GM18511 (cell line): ENCODE measurements at regions not wholly inside any gene's neighbourhood (a gene's known extent, or its start where the extent isn't known, plus 50 kb on each side); places are given as distances from the start of the nearest gene placed in this dataset.
A peak's percentile ranks its signal among the peaks of the same experiment; 100 is the strongest.

Experiments
- ATAC-seq: cut with Tn5 transposase; IDR thresholded peaks from one replicate; pipeline ENCODE4 v1.9.1; 2021; ENCODE audit warnings: mild to moderate bottlenecking, moderate library complexity; ENCODE audit not compliant: unreplicated experiment

GRCh38 chr3:31440878-31441277 is 91.8 kb upstream of the STT3B start:
- ATAC-seq, result no peak

DNA sequence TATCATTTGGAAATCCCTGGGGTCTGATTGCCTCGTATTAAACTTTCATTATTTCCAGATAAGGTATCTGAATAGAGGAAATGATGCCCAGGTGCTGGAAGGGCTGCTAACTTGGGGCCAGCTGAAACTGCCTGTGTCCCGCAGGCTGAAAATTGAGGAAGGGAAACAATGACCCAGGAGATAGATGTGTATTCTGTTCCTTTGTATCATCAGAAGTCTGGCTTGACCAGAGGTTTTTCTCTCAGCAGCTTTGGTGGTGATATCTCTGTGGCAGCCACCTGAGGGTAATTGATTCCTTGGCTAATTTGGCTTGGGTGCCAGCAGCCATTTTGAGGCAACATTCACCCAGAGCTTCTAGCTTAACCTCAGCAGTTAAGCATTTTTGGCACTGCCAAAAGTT is 90.0 kb upstream of the STT3B start:
- peak; percentile 51 for ATAC-seq

DNA sequence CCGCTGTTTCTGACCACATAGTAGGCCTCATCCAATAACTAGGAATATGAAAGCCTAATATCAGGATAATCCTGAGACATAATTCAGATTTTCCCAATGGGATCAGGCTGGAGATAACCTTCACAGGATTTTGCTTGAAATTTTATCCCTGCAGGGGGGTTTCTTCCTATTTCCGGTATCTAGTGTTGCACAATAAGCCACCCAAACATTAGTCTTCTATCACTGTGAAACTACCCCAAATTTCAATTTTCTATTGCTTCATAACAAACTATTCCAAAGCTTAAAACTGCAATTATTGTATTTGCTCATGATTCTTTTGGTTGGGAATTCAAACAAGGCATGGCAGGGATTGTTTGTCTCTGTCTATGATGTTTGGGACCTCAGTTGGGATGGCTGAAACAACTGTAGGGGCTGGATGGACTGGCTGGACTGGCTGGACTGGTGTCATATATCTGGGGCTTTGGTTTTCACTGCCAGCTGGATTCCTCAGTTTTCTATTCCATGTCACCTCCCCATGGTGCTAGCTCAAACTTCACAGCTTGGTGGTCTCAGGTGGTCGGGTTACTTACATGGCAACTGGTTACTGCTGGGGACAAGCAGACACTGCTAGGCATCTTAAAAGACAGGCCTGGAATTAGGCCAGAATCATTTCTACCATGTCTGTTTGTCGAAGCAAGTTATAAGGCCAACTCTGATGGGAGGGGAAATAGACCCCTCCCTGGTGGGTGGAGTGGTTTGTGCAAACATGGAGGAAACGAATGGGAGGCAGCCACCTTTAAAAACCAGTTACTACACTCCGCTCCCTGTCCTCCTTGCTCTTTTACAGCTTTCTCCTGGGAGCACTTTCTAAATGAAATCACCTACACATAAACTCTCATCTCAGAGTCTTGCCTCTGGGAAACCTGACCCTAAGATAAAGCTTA is 88.2 kb upstream of the STT3B start:
- ATAC-seq, result no peak

DNA sequence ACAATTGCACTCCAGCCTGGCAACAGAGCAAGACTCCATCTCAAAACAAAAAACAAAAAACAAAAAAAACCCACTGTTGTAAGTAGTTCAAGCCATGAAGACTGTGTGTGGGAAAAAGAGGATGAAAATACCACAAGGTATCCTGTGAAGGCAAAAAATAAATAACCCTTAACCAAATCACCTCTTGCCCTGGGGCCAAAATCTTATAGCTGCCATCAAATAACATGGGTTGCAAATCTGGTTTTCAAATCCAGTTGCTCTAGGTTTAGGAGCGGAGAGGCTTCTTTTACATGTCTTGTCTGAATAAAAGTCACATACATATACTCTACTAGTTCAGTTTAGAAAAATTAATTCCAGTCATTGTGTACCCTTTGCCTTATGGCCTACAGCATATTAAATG is 87.0 kb upstream of the STT3B start:
- no peak for ATAC-seq

DNA sequence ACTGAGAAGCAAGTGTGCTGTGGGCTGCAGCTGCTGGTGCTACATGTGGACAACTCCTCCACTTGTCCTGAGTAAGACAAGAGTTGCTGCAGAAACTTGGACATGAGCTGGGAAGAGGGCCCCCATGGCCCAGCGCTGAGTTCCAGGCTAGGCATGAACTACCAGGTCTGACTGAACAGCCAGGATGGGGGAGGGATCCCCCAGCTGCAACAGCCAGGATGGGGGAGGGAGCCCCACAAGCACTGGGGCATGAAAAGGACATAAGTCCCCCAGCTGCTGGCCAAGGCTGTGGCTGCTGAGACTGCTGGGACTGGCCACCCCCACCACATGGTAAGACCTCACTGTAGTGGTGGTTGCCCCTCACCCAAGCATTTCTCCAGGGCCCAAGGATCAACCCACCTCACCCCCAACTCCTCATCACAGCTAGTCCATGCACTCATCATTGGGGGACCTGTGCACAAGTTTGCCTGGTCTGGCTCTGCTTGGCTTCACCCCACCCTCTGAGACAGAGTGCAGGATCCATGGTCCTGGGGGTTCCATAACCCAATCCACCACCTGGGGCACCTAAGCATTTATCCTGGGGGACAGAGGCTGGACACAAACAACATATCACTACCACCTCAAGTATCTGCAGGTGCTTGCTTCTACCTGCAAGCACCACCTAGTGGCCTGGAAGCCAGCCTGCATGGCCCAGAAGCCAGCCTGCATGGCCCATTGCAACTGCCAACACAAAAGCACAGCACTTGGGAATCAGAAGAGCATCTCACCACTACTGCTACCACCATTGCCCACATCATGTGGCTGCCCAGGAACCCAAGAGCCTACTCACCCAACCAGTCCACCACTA is 84.5 kb upstream of the STT3B start:
- peak; percentile 70 for ATAC-seq

DNA sequence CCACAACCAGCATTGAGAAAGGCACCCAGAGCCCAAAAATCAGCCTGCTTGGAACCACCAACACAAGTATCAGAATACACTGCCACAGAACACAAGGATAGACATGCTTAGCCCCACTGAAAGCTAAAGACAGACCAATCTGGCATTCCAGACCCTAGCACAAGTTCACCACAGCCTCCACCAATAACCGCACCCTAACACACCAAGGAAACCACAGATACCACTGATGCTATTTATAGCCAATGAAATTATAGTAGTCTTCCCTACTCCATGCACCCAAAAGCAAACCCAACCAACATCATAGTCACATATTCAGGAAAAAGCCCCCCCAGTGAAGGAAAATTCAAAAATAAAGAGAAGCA is 83.9 kb upstream of the STT3B start:
- peak; percentile 39 for ATAC-seq

DNA sequence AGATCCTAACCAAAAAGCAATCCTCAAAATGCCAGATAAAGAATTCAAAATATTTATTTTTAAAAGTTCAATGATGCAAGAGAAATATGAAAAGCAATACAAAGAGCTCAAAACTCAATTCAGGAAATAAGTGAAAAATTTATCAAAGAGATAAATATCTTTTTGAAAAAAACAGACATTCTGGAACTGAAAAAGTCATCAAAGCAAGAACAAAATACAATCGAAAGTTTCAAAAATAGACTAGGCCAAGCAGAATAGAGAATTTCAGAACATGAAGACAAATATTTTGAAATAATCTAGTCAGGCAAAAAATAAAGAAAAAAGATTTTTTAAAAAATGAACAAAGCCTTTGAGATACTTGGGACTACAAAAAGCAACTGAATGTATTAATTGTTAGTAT is 83.4 kb upstream of the STT3B start:
- no peak for ATAC-seq

DNA sequence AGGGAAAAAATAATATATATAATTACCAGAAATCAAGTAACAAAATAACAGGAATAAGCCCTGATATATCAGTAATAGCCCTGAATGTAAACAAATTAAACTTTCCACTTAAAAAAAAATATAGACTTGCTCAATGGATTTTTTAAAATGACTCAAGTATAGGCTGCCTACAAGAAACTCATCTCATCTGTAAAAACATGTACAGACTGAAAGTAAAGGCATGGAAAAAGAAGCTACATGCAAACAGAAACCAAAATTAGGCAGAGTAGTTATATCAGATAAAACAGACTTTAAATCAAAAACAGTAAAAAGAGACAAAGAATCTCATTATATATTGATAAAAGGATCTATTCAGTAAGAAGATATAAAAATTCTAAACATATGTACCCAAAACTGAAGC is 82.4 kb upstream of the STT3B start:
- ATAC-seq, result no peak

DNA sequence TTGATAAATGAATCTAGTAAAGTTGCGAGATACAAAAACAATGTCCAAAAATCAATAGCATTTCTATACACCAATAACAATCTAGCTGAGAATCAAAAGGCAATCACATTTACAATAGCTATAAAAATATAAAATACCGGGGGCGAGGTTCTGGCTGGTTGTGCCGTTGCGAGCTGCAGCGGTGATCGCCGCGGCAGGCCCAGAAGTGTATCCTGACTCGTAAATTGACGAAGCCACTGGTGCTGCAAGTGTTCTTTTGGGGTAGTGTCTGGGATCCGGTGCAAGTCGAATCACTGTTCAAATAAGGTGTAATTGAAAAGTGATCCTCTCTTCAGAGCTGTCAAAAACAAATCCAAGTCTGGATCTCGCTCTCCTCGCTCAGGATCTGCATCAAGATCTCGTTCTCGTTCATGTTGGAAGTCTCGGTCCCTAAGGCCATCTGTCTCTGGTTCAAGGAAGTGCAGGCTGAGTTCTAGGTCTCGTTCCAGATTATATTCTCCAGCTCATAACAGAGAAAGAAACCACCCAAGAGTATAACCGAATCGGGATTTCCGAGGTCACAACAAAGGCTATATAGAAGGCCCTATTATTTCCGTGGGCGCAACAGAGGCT is 80.1 kb upstream of the STT3B start:
- no peak for ATAC-seq

- no peak for ATAC-seq
Observed at GRCh38 chr3:31453430-31453829, 79.3 kb upstream of the STT3B start.

- ATAC-seq, result no peak
Observed at GRCh38 chr3:31455524-31455923, 77.2 kb upstream of the STT3B start.

GRCh38 chr3:31456373-31456772 is 76.4 kb upstream of the STT3B start:
- ATAC-seq, result no peak

- no peak for ATAC-seq
Observed at GRCh38 chr3:31461426-31461825, 71.3 kb upstream of the STT3B start.

DNA sequence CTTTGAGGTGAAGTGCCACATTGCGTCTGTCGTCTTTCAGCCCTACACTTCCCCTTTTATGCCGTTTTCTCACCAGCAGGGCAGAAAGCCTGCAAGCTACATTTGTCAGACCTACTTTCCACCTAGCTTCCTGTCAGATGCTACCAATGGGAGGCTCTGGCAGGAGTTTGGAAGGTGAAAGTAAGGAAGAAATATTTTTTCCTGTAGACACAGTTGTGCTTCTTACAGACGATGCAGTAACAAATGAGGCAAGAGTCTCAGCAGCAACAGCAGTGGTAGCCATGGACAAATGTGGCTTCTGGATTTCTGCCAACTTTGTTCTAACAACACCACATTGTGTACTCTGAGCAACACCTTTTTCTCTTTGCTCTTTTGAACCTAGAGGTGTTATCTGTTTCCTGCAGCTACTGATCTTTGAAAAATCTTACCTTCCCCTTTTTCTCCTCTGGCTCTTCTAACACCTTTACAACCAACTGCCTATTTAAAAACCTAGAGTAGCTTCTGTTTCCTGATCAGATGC is 70.6 kb upstream of the STT3B start:
- peak; percentile 92 for ATAC-seq

DNA sequence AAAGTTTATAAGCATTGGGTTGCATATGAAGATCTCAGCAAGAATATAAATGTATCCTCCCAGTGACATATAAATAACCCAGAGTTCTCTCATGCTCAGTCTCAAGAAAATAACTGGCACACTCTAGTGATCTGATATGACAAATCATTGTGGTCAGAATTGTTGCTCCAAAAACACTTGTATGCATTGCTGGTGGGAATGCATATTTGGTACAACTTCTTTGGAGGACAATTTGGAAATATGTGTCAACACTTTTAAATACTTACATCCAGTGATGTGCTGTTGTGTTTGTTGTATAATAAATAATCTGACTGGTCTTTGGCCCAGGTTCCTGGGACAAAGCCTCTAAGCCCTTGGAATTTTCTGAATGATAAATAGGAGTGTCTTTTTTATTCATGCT is 66.7 kb upstream of the STT3B start:
- ATAC-seq, result no peak

GRCh38 chr3:31466866-31467265 is 65.9 kb upstream of the STT3B start:
- no peak for ATAC-seq

DNA sequence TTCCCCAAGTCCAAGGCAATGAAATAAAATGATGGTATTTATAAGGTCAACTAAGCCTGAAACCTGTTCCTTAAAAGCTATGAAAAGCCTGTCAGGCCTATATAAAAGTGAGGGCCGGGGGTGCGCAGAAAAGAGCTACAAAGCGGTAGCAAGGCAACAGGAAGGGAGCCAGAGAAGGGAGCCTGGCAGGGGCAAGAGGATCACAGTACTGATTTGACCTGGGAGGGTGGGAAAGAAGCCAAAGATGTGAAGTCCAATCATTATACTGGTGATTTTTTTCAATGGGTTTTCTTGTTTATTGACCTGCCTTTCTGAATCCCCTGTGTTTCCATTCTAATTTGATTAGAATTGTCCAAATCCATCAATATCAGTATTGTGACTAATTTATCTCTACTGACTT is 64.3 kb upstream of the STT3B start:
- ATAC-seq, result no peak

DNA sequence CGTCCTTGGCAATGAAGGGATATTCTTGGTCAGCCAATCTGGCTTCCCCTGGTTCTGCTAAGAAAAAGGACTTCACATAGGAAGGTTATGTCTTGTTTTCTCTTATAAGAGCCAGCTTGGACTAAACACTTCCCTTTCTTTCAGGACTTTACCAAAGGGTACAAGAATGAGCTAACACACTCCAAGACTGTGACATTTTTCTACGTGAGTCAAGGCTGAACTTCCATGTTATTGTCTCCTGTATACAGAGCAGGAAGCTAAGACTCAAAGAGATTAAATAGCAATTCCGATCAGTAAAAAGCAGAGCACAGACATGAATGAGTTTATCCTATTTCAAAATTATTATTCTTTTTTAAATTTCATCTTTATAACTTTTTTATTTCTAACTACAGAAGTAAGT is 63.3 kb upstream of the STT3B start:
- ATAC-seq, result no peak

GRCh38 chr3:31472479-31473390 is 60.0 kb upstream of the STT3B start:
- no peak for ATAC-seq

DNA sequence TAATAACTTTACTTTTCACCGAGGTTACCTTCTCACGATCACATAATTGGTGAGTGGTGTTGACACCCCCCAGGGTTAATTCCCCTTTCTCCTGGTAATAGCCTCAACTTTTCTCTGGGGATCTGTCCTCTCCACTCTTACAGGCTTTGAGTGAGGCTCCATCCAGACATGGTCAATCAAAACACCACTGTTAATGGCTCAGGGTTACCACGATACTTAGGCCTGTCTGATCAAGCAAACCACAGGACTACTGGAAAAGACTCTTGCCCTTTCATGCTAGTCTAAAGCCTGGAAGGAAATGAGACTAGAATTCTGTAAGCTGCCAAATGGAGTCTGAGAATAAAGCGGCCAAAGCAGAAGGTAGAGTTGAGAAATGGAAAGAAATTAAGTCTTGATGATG is 56.5 kb upstream of the STT3B start:
- ATAC-seq, result no peak
